HG03159 (cell line): ENCODE measurements at regions not wholly inside any gene's neighbourhood (a gene's known extent, or its start where the extent isn't known, plus 50 kb on each side); places are given as distances from the start of the nearest gene placed in this dataset.
"Not testable (repeated sequence)": the region's sequence is repeated elsewhere in the genome, so short reads cannot be mapped to it uniquely, and the experiment has no call there.

Experiments used
- ATAC-seq: cut with Tn5 transposase; IDR thresholded peaks from one replicate; pipeline ENCODE4 v1.9.1; 2021; ENCODE audit warnings: mild to moderate bottlenecking, moderate library complexity; ENCODE audit not compliant: unreplicated experiment

DNA sequence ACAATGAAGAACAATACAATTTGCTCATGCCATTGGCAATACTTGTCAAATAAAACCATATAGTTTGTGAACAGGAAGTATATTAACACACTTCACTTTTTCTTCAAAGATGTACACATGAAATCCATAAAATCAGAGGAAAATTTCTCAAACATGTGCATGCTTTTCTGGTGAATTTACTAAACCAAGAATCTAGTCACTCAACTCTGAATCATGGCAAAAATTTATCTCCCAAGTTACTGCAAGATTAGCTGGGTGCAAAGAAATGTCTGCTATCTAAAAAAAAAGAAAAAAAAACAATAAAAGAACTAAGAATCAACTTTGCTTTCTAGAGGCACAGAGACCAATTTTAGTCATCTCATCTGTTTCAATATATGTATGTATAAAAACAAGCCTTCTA, 419.2 kb downstream of the NR4A2 start:
- ATAC-seq, result no peak

DNA sequence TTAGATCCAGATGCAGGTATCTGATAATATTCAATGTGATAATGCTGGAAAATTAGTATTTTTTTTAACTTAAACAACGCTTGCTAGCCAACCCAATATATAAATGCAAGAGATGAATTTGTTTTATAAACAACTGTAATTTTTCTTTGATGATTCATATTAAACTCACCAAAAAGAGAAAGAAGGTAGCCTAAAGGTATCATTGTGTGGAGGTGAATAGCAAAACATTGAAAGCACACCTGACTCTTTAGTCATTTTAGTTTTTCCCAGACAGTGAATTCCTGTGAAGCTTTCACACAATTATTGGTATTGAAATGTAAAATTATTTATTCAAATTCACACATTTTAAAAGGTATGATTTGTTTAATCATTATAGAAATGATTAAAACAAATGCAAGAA, 424.0 kb downstream of the NR4A2 start:
- ATAC-seq, result no peak

DNA sequence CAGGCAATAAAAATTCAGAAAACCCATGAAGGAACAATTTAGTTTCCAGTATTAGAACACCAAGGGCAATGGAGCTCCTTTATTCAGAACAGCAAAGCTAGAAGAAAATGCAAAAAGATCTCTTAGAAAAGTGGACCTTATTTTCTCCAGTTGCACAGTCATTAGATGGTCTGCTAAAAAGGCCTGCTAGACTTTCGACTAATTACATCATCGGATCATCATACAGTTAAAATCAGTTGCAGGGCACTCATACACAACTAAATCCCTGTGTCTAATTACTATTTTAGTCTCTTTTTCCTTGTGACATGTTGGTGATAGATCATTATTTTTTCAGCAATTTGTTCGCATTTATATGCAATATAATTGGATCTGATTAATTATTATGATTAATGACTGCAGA, 425.3 kb downstream of the NR4A2 start:
- no peak for ATAC-seq

DNA sequence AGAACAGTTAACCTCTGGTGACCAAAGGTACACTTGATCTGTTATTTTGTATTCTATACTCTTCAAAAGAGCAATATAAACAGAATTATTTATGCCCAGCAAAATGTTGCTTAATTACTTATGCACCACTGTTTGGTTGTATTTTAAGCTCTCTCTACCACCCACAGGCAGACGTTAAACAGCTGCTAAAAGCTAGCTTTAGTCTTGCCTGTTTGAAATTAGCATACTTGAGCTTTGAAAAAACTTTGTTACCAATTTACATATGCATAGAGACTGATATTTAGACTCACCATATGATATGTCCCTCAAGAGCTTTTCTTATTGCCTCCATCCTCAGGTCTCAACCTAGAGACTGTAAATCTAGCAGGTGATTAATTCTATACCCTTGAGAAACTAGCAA, 426.9 kb downstream of the NR4A2 start:
- ATAC-seq, result no peak

DNA sequence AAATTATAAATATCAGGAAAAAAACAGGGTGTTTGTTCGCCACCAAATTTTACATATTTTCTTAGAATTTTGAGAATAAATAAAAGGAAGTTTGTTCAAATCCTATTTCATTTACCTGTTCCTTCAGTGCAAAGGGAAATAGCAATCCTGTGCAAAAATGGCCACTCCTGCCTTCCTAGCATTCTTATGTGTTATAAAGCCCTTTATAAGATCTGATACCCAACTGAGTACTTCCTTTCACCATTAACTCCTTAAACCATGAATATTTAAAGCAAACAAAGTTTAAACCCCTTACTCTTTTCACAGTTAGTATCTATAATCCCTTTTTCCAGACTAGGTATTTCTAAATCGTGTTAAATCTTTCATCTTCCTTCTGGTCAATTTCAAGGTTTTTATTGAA, 427.8 kb downstream of the NR4A2 start:
- no peak for ATAC-seq

DNA sequence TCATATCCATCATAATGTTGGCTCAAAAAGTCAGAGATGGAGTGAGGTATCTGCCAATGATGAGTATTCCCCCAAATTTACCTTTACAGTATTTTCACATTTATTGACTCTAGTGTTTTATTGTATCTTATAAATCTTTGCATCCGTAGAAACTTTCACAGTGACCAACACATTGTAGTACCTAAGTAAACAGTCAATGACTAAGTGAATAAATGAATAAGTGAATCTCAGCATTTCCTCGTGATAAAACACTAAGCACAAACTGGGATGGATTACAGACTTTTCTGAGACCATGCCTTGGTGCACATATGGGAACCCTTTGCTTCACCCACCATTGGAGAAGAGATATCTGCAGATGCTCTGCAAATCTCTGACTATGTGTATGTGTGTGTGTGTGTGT, 429.9 kb downstream of the NR4A2 start:
- no peak for ATAC-seq

DNA sequence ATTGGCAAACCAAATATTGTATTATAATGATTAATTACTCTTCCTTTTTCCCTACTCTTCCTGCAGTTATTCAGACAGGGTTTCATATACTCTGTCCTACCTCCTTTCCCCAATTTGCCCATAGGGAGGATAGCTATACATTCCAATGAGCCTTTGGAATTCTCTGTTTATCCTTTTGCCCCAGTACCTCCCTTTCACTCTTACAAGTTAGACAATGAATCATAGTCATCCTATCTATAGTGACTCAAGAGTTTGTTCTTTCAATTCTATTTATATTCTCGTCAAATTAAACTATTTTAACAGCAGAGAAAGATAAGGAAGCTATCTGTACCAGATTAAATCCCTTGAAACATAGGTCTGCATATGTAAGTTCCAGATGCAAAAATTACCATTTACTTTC, 437.5 kb downstream of the NR4A2 start:
- ATAC-seq, result no peak

DNA sequence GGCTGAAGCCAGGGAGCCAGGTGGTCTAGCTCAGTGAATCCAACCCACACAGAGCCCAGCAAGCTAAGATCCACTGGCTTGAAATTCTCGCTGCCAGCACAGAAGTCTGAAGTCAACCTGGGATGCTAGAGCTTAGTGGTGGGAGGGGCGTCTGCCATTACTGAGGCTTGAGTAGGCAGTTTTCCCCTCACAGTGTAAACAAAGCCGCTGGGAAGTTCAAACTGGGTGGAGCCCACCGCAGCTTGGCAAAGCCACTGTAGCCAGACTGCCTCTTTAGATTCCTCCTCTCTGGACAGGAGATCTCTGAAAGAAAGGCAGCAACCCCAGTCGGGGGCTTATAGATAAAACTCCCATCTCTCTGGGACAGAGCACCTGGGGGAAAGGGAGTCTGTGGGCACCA, 452.1 kb downstream of the NR4A2 start:
- not testable (repeated sequence) for ATAC-seq

DNA sequence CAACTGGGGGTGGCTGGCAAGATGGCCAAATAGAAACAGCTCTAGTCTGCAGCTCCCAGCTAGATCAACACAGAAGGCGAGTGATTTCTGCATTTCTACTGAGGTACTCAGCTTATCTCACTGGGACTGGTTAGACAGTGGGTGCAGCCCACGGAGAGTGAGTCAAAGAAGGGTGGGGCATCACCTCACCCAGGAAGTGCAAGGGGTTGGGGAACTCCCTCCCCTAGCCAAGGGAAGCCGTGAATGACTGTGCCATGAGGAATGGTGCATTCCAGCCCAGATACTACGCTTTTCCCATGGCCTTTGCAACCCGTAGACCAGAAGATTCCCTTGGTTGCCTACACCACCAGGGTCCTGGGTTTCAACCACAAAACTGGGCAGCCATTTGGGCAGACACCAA, 452.6 kb downstream of the NR4A2 start:
- not testable (repeated sequence) for ATAC-seq

DNA sequence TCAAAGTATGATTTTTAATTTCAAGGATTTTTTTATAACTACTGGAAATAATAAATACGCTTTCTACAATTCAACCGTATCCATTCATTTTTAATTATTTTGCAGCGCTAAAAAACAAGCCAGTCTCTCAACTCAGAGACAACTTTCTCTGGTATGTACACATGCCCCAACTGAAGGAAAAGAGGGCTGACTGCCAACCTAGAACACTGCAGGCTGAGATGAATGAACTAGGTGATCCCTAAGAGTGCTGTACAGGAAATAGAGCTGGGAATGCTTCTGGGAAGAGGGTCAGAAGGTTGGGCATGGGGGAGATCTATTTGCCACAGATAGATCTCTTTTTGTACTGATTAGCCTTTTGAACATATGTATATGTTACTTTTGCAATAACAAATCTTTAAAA, 460.1 kb downstream of the NR4A2 start:
- no peak for ATAC-seq

DNA sequence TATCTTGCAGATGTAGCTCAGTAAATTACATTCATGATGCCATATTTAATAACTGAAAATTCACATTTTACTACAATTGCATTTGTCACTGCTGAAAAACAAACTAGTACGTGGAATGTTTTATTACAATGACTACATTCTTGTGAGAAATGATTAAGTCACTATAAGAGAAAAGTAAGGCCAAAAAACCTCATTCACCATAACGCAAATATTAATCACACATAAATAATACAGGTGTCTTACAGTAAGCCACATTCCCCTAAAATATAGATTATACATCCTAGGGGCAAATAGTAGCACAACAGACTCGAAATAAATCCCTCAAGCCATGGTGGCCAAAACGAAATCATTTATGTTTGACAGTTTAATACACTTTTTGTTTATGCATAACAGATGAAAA, 460.6 kb downstream of the NR4A2 start:
- no peak for ATAC-seq

DNA sequence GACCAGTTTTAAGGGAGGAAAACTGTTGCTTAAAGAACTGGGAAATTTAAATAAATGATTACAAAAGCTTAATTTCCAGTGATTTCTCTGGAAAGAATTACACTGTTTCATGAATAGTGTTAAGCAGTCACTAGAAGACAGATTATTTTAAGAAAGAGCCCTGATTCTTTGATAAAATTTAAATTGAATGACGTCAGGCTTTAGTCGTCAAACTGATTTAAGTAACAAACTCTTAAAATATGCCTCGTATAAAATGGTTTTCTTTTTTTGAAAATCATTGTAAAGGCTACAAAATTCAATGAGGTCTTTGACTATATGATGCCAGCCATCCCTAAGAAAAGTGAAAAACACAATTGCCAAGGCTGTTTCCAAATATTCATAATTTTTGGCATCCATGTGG, 465.0 kb downstream of the NR4A2 start:
- ATAC-seq, result no peak

DNA sequence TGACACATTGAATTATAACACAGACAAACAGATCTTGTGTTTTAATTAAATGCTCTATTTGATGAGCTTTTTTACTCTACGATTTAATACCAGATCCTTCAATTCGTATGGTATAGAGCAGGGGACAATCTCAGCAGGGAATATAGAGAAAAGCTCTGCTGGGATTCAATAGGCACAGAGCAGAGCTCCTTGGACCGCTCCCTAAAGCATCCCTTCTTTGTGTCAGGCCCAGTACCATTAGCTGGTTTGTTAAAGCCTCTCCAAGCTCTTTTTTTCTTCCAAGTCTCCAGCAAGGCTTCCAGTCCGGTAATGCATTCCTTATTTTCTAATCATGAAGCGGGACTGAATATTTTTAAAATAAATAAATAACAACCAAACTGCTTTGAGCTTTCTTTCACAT, 466.0 kb downstream of the NR4A2 start:
- no peak for ATAC-seq

DNA sequence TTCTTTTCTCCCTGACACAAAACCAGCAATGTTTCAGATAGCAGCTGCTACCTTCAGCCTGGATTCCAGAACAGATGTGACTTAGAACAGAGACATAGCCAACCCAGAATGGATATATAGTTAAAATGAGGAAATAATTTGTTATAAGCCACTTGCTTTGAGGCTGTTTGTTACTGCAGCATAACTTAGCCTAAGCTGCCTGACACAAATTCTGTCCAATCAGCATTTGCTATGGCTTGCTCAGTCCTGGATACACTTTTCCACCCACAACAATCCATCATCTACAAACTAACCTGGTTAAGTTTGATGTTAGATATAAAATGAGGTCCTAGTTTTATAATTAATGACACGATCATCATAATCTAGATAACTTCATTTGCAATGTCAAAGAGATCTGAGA, 480.4 kb downstream of the NR4A2 start:
- no peak for ATAC-seq

DNA sequence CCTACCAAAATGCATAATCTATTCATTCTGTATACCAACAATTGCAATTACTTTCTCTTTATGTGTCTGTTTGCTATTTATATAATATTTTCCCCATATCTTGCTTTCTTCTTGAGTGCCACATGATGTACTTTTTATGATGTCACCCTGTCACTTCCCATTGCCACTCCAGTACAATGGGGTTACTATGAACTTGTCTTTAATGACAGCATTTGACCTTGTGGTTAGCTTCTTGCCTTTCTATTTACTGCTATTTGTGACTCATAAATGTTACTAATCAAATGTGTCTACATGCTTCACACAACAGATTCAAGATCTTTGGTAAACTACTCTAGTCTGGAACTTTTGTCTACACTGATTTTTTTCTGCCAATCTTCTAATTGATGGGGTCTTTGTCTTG, 486.3 kb downstream of the NR4A2 start:
- ATAC-seq, result no peak

DNA sequence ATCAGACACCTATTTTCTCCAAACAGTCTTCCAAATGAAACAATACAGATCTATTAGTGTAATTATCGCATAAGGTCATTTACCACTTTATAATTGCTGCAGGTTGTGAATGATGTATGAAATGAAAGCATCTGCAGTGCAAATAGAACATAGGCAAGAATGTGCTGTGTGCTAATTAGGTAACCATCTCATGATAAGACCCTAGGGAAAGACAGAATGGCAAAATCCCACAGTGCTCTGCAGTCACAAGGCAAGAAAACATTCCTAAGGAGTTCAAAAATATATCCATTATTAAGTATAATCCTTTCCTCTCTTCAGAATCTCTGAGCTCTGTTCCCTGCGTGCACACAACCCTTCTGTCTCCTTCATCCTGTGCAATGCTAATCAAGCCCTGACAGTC, 488.1 kb downstream of the NR4A2 start:
- ATAC-seq, result no peak

DNA sequence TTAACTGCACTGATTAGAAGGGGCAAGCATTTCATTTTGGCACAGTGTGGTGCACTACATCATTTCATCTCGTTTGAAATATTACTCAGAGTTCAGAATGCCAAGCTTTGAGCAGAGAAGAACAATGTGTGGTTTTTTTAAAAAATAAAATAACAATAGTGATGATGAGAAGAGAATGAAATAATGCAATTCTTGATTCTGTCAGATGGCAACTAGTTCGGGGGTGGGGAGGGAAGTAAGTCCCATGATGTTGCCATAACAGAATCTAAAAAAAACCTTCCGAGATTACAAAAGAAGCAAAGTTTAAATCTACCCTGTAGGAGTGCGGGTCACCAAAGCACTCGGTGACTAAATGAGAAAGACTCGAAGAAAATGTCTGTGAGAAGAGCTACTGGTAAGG, 490.4 kb downstream of the NR4A2 start:
- ATAC-seq, result no peak

DNA sequence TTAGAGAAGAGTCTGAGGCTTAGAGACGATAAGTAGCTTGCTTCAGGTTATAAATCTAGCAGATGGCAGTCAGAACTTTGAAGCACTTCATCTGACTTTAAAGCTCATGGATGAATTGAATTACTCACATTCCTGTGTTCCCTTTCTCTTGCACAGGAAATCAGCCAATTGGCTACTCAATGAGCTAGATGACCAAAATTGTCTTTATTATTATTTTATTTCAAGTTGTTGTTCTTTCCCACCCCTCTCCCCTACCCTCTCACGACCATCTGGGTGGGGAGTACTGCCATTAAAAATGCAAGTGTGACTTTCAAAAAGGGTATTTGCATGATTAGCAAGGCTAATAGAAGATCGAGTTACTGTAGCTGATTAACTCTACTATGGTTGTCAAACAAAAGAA, 491.1 kb downstream of the NR4A2 start:
- no peak for ATAC-seq

DNA sequence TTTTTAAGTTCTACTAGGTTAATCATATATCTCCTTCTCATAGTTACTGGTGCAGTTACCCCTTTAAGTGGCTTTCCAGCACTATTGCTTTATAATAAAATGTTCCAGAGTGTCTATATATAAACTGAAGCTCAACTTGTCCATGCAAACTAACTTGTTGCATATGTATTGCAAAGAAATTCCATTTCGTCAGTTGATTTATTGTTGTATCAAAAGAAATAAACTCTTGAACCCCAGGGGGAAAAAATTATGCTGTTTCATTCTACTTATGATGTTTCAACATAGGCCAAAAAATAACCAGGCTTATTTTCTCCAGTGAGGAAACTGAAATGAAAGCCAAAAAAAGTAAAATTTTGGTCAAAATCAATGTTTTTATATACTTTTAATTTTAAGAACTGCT, 491.9 kb downstream of the NR4A2 start:
- no peak for ATAC-seq

DNA sequence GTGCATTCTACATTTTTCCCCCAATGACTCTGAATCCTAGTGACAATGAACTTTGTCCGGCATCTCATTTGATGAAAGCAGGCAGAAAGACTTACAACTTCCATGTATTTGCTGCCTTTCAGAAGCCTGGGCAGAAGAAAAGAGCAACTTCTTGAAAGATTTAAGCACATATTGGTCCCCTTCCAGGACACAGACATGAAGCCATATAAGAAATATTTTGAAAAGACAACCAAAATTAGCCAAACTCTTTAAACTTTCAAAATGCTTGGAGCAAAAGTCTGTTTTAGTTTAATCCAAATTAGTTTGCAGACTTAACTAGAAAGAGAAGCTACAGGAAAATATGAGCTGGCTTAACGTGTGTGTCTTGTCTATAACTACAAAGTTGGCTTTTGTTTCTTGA, 492.5 kb downstream of the NR4A2 start:
- no peak for ATAC-seq

DNA sequence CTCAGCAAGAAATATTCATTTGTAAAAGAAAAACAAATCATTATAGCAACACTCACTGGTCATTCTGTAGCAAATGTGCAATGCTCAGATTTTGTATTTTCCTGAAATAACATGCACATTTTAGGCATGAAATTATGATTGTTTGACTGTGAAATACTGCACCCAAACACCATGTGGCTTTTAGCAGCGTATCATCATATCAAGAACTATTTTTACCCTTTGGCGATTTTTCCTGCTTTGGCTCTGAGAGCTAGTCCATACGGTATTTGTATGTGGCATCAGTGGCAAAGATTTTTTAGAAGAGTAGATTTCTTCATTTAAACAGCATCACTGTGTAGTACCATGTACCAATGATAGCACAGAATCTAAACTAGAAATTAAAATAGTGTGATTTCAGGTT, 493.1 kb downstream of the NR4A2 start:
- no peak for ATAC-seq

DNA sequence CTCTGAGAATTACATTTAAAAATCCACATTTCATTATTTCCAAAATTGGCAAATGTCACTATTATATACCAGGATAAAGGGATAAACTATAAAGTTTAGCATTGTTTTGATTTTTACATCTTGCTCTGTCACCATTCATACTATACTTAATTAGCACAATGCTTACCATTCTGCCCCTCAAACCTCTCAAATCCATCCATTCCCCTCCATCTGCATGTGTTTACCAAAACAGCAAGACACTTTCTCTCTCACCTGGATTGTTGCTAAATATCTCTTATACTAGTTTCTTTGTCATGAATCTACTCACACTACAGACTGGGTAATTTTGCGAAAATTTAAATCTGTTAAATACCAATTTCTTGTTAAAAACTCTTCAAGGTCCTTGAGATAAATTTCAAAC, 496.1 kb downstream of the NR4A2 start:
- no peak for ATAC-seq

DNA sequence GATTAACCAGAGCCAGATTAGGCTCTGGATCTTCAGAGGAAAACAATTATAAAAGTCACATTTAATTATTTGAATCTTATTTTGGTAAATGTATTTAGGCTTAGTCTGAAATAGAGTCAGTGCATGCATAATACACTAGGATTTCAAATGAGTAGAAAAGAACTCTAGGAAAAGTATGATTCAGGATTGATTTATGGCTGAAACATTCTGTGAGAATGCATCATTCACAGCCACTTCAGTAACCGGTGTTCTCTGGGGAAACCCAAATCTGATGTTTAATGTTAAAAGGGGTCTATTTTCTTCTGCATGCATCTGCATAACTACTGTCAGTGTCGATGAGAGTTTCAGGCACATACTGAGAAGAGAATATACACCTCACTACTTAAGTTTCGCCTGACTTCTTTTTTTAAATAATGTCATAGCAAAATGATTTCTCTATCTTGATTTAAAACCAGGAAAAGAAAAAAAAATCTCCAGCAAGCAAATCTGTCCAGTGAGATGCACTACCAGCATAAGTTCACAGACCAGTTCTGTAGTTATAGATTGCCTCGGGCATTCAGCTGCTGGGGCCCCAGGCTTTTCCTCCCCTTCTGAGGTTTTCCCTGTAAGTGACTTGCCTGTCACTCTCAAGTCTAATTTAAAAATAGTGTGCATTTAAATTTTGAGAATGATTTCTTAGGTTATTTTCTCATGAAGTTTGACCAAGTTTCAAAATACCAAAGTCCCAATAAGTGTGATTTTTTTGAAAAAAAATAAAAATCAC, 501.5 kb downstream of the NR4A2 start:
- ATAC-seq, result no peak
